AG04450 (cell line): ENCODE measurements at regions not wholly inside any gene's neighbourhood (a gene's known extent, or its start where the extent isn't known, plus 50 kb on each side); places are given as distances from the start of the nearest gene placed in this dataset.

Experiments used
- CTCF ChIA-PET: fragments of 300-600, 350-600 bp; formaldehyde crosslinking; extraction: SDS; loops from one replicate; lab custom pipeline; 2022; ENCODE audit warnings: antibody characterized with exemption, inconsistent platforms; lab: Charles Lee
- POLR2A ChIA-PET: fragments of 350-600 bp; formaldehyde crosslinking; extraction: SDS; loops from one replicate; lab custom pipeline; 2021; ENCODE audit warnings: antibody characterized with exemption, inconsistent platforms; lab: Yijun Ruan, JAX
- DNase-seq: peaks from one replicate; pipeline ENCODE4 v3.0.0-alpha.2; 2011; ENCODE audit warnings: low read depth, low spot score
- H3K27ac ChIP-seq: one replicate; pipeline ENCODE4 v1.5.1; 2012; ENCODE audit warnings: low read depth, low read length, control low read depth
- H3K27me3 ChIP-seq: one replicate; pipeline ENCODE4 v1.6.0; 2012; ENCODE audit warnings: low read length; ENCODE audit not compliant: control insufficient read depth, insufficient read depth
- H3K4me3 ChIP-seq: 2 replicates; pipeline ENCODE4 v1.5.1; 2011; ENCODE audit warnings: mild to moderate bottlenecking, low read depth, low read length, control low read depth
- H3K9me3 ChIP-seq: 2 replicates; pipeline ENCODE4 v1.5.1; 2012; ENCODE audit warnings: low read length; ENCODE audit not compliant: control insufficient read depth, insufficient read depth
- CTCF ChIP-seq: IDR thresholded peaks from 2 replicates; pipeline ENCODE4 v1.5.1; 2011; ENCODE audit warnings: low read depth, low read length, control low read depth, inconsistent platforms

GRCh38 chr2:217157581-217157980 lies 297.7 kb upstream of the TNP1 start:
- TF ChIP-seq CTCF: no peak
- no peak for DNase-seq
- H3K9me3 ChIP-seq: no peaks in the 10 kb centered on the region
- no peak overlapping the region for H3K4me3 ChIP-seq
- H3K27ac ChIP-seq: no peak overlapping the region
- CTCF ChIA-PET: interaction anchor here (3.1 kb wide), 1 partner anchor 9 kb away, joined by 12 read pairs; no protein-coding TSS in a partner anchor
- POLR2A ChIA-PET: no interaction called here
- H3K27me3 ChIP-seq: no peaks in the 10 kb centered on the region

- no peak for DNase-seq
- TF ChIP-seq CTCF: no peak
- POLR2A ChIA-PET: no interaction called here
- no peak overlapping the region for H3K4me3 ChIP-seq
- H3K27ac ChIP-seq: no peak overlapping the region
- H3K27me3 ChIP-seq: no peaks in the 10 kb centered on the region
- CTCF ChIA-PET: interaction anchor here (1.5 to 3.1 kb wide), 2 partner anchors 9 to 14 kb away, joined by 5 to 12 read pairs; no protein-coding TSS in a partner anchor
- H3K9me3 ChIP-seq: no peaks in the 10 kb centered on the region
These were observed 296.9 kb upstream of the TNP1 start for GRCh38 chr2:217156801-217157200.

GRCh38 chr2:217154923-217155322 lies 295.1 kb upstream of the TNP1 start:
- no peak overlapping the region for H3K4me3 ChIP-seq
- H3K27me3 ChIP-seq: no peaks in the 10 kb centered on the region
- H3K27ac ChIP-seq: no peak overlapping the region
- no peaks in the 10 kb centered on the region; the same call in 1 of the 2 replicates for H3K9me3 ChIP-seq
- ChIA-PET CTCF (interaction anchor here (0.8 kb wide), 1 partner anchor 356 kb away, joined by 3 read pairs; no protein-coding TSS in a partner anchor), POLR2A (no interaction called here)
- no peak for TF ChIP-seq CTCF
- DNase-seq: no peak

GRCh38 chr2:217153510-217153909 lies 293.6 kb upstream of the TNP1 start:
- no peak for TF ChIP-seq CTCF
- H3K4me3 ChIP-seq: no peak overlapping the region
- ChIA-PET POLR2A (no interaction called here), CTCF (interaction anchor here (1.3 kb wide), 1 partner anchor 11 kb away, joined by 3 read pairs; no protein-coding TSS in a partner anchor)
- no peaks in the 10 kb centered on the region for H3K27me3 ChIP-seq
- H3K9me3 ChIP-seq: no peaks in the 10 kb centered on the region; the same call in 1 of the 2 replicates
- no peak for DNase-seq
- no peak overlapping the region for H3K27ac ChIP-seq

- Histone ChIP-seq H3K27me3 (no peaks in the 10 kb centered on the region), H3K4me3 (no peak overlapping the region), H3K27ac (no peak overlapping the region), H3K9me3 (no peaks in the 10 kb centered on the region; the same call in 1 of the 2 replicates)
- POLR2A ChIA-PET: interaction anchor here (0.7 kb wide), 1 partner anchor 161 kb away, joined by 3 read pairs; no protein-coding TSS in a partner anchor
- no peak for DNase-seq
- CTCF ChIA-PET: interaction anchor here (0.6 to 1.3 kb wide), 2 partner anchors 12 to 459 kb away, joined by 3 to 9 read pairs; no protein-coding TSS in a partner anchor
- no peak for TF ChIP-seq CTCF
These were observed 293.0 kb upstream of the TNP1 start for GRCh38 chr2:217152831-217153230.
